Endothelial cell (in vitro differentiated cells): ENCODE measurements at regions not wholly inside any gene's neighbourhood (a gene's known extent, or its start where the extent isn't known, plus 50 kb on each side); places are given as distances from the start of the nearest gene placed in this dataset.

Experiments
- DNase-seq: peaks from one replicate; pipeline ENCODE4 v3.0.0; 2021; ENCODE audit warnings: low spot score
- H3K27ac Mint-ChIP-seq: one replicate; pipeline ENCODE4 v1.8.0; 2021; ENCODE audit warnings: mixed read lengths, inconsistent platforms; ENCODE audit not compliant: unreplicated experiment
- H3K27me3 Mint-ChIP-seq: one replicate; pipeline ENCODE4 v1.8.0; 2021; ENCODE audit warnings: mild to moderate bottlenecking, moderate library complexity, mixed read lengths, inconsistent platforms; ENCODE audit not compliant: unreplicated experiment
- H3K36me3 Mint-ChIP-seq: one replicate; pipeline ENCODE4 v1.8.0; 2021; ENCODE audit warnings: mild to moderate bottlenecking, low read depth, mixed read lengths, inconsistent platforms; ENCODE audit not compliant: unreplicated experiment
- H3K4me1 Mint-ChIP-seq: one replicate; pipeline ENCODE4 v1.8.0; 2021; ENCODE audit warnings: mild to moderate bottlenecking, mixed read lengths, inconsistent platforms; ENCODE audit not compliant: unreplicated experiment
- H3K4me3 Mint-ChIP-seq: one replicate; pipeline ENCODE4 v1.8.0; 2021; ENCODE audit warnings: mild to moderate bottlenecking, mixed read lengths, inconsistent platforms; ENCODE audit not compliant: unreplicated experiment
- H3K9me3 Mint-ChIP-seq: one replicate; pipeline ENCODE4 v1.8.0; 2021; ENCODE audit warnings: mixed read lengths, inconsistent platforms; ENCODE audit not compliant: unreplicated experiment
- TF ChIP-seq, protein P1 (sequence below): fragments of 200-600 bp; sonication (generic); IDR thresholded peaks from one replicate; pipeline ENCODE4 v1.5.0; 2021; ENCODE audit warnings: antibody characterized with exemption; ENCODE audit not compliant: unreplicated experiment

- Mint-ChIP-seq H3K36me3 (no peaks in the 10 kb centered on the region), H3K27ac (no peak overlapping the region), H3K4me3 (peak overlapping the region; percentile 38), H3K4me1 (peaks cover 27% of the 10 kb centered on the region), H3K9me3 (no peaks in the 10 kb centered on the region), H3K27me3 (peaks cover 7% of the 10 kb centered on the region)
- DNase-seq, result peak; percentile 20
- TF ChIP-seq, protein P1, sequence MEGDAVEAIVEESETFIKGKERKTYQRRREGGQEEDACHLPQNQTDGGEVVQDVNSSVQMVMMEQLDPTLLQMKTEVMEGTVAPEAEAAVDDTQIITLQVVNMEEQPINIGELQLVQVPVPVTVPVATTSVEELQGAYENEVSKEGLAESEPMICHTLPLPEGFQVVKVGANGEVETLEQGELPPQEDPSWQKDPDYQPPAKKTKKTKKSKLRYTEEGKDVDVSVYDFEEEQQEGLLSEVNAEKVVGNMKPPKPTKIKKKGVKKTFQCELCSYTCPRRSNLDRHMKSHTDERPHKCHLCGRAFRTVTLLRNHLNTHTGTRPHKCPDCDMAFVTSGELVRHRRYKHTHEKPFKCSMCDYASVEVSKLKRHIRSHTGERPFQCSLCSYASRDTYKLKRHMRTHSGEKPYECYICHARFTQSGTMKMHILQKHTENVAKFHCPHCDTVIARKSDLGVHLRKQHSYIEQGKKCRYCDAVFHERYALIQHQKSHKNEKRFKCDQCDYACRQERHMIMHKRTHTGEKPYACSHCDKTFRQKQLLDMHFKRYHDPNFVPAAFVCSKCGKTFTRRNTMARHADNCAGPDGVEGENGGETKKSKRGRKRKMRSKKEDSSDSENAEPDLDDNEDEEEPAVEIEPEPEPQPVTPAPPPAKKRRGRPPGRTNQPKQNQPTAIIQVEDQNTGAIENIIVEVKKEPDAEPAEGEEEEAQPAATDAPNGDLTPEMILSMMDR, result no peak
Measured at GRCh38 chr2:104658904-104659591, 194.9 kb upstream of the POU3F3 start.

- H3K4me3 Mint-ChIP-seq, result no peak overlapping the region
- H3K9me3 Mint-ChIP-seq, result no peaks in the 10 kb centered on the region
- no peak for DNase-seq
- H3K27ac Mint-ChIP-seq, result no peak overlapping the region
- TF ChIP-seq, protein P1, result no peak
- H3K36me3 Mint-ChIP-seq, result no peaks in the 10 kb centered on the region
- peaks cover 7% of the 10 kb centered on the region for H3K27me3 Mint-ChIP-seq
- peaks cover 20% of the 10 kb centered on the region for H3K4me1 Mint-ChIP-seq
Measured at GRCh38 chr2:104660991-104661390, 192.9 kb upstream of the POU3F3 start.

DNA sequence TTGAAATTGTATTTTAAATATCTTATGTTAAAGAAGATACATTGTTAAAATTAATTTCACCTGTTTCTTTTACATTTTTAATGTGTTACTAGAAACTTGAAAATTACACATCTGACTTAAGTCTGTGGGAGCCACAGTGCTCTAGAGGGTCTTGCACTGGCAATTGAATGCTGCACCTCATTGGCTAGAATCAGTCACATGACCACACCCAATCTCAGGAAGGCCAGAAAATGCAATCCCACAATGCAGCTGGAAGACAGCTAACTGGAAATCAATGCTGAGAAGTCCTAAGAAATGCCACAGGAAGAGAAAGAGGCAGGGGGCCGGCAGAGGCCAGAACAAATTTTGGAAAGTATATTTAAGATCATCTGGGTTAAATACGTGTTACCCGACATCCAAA lies 189.2 kb upstream of the POU3F3 start:
- H3K4me1 Mint-ChIP-seq, result no peaks in the 10 kb centered on the region
- no peak overlapping the region for H3K27ac Mint-ChIP-seq
- TF ChIP-seq, protein P1, result no peak
- no peaks in the 10 kb centered on the region for H3K27me3 Mint-ChIP-seq
- H3K4me3 Mint-ChIP-seq, result no peak overlapping the region
- no peaks in the 10 kb centered on the region for H3K9me3 Mint-ChIP-seq
- H3K36me3 Mint-ChIP-seq, result no peaks in the 10 kb centered on the region
- DNase-seq, result no peak

- TF ChIP-seq, protein P1, result no peak
- H3K4me1 Mint-ChIP-seq, result no peaks in the 10 kb centered on the region
- no peak for DNase-seq
- no peaks in the 10 kb centered on the region for H3K36me3 Mint-ChIP-seq
- H3K27me3 Mint-ChIP-seq, result no peaks in the 10 kb centered on the region
- no peak overlapping the region for H3K4me3 Mint-ChIP-seq
- no peak overlapping the region for H3K27ac Mint-ChIP-seq
- H3K9me3 Mint-ChIP-seq, result no peaks in the 10 kb centered on the region
Measured at GRCh38 chr2:104668631-104669030, 185.3 kb upstream of the POU3F3 start.

DNA sequence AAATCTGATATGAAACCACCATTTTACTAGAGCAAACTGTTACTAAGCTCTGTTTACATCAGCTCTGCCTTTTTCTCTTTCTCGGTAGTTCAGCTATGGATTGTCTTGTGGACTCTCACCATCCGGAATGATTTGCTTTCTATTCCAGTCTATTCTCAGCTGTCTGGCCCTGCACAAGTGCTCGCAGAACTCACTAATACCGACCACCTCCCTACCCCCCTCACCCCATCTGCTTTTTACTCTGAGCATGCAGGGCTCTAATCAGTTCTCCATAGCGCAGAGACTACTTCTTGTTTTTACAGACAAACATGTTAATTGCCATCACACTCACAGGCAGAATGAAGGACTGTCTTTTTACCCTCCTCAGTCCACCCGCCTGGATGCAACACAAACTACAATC lies 180.7 kb upstream of the POU3F3 start:
- Mint-ChIP-seq H3K27me3 (peaks cover 1% of the 10 kb centered on the region), H3K4me3 (no peak overlapping the region), H3K9me3 (no peaks in the 10 kb centered on the region), H3K36me3 (no peaks in the 10 kb centered on the region), H3K4me1 (no peaks in the 10 kb centered on the region), H3K27ac (no peak overlapping the region)
- TF ChIP-seq, protein P1, result no peak
- no peak for DNase-seq
